RWPE1 (cell line): ENCODE measurements at regions not wholly inside any gene's neighbourhood (a gene's known extent, or its start where the extent isn't known, plus 50 kb on each side); places are given as distances from the start of the nearest gene placed in this dataset.

Experiments used
- CTCF ChIA-PET: fragments of 350-600 bp; sonication (Branson Sonifier 250); formaldehyde crosslinking; extraction: SDS; loops from one replicate; lab custom pipeline; 2021; lab: Yijun Ruan, JAX
- POLR2A ChIA-PET: fragments of 400-600 bp; formaldehyde crosslinking; extraction: SDS; loops from one replicate; lab custom pipeline; 2020; ENCODE audit warnings: antibody characterized with exemption; ENCODE audit not compliant: low non-redundant PET; lab: Yijun Ruan, JAX
- DNase-seq: peaks from one replicate; pipeline ENCODE4 v3.0.0; 2012; ENCODE audit warnings: low spot score
- H3K27ac ChIP-seq: fragments of 450-650 bp; 2 replicates; pipeline ENCODE4 v1.5.1; 2017
- CTCF ChIP-seq: fragments of 450-650 bp; conservative IDR thresholded peaks from 2 replicates; pipeline ENCODE4 v1.5.1; 2017; ENCODE audit warnings: low read depth, mild to moderate bottlenecking

DNA sequence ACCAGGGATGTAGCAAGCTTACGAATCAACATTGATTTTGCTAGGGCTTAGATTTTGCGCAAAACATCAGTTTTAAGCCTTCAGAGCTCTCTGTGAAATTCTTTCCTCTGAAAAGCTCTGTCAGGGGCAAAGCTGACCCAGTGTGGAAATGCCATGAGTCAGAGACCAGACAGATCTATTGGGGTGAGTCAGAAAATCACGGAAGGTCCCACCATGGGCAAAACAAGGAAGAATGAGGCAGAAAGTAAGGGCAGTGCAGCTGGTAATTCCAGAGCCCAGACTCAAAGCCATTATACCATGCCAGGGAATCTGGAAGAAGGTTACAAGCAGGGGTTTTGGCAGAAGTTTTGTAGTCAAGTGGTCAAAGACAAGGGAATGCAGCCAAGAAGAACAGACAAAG, 256.6 kb upstream of the CTAGE1 start:
- H3K27ac ChIP-seq: no peak overlapping the region
- CTCF ChIA-PET: no interaction called here
- peak; percentile 68 for DNase-seq
- POLR2A ChIA-PET: no interaction called here
- TF ChIP-seq CTCF: no peak

DNA sequence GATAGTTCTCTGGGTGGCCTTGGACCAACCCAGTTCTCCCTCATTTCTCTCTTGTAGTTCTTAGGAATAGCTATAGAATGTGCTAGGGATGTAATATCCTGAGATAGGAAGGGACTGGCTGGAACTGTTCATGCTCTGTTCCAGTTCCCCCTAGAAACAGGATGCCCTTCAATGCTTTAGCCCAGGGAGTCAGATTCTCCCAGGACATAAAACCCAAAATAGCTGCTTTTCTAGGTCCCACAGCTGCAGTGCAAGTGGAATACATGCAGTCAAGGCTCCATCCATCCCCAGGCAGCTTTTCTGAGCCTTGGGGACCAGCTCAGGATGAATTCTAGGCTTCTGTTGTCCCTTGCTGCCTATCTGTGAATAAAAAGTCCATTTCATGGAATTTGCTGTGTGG, 257.3 kb upstream of the CTAGE1 start:
- no peak for DNase-seq
- no peak for TF ChIP-seq CTCF
- no peak overlapping the region for H3K27ac ChIP-seq
- POLR2A ChIA-PET: no interaction called here
- CTCF ChIA-PET: no interaction called here

DNA sequence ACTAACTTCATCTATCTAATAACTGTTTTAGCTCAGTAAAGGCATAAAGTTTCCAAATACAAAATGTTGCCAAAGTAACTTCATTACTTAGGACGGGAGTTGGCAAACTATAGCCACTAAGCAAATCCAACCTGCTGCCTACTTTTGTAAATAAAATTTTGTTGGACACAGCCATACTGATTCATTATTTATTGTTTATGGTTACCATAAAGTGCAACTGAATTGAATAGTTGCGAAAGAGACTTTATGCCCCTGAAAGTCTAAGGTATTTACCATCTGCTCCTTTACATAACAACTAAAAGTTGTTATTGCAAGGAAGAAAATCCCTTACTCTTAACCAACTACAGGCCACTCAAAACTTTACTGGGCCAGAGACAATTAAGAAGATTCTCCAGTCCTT, 256.7 kb upstream of the RBBP8 start:
- CTCF ChIA-PET: no interaction called here
- no peak overlapping the region for H3K27ac ChIP-seq
- TF ChIP-seq CTCF: no peak
- POLR2A ChIA-PET: no interaction called here
- DNase-seq: no peak

- ChIA-PET CTCF (interaction anchor here (0.6 kb wide), 1 partner anchor 293 kb away, joined by 4 read pairs; no protein-coding TSS in a partner anchor), POLR2A (no interaction called here)
- no peak for DNase-seq
- TF ChIP-seq CTCF: no peak
- H3K27ac ChIP-seq: no peak overlapping the region
Observed at GRCh38 chr18:22678486-22678885, 254.6 kb upstream of the RBBP8 start.

DNA sequence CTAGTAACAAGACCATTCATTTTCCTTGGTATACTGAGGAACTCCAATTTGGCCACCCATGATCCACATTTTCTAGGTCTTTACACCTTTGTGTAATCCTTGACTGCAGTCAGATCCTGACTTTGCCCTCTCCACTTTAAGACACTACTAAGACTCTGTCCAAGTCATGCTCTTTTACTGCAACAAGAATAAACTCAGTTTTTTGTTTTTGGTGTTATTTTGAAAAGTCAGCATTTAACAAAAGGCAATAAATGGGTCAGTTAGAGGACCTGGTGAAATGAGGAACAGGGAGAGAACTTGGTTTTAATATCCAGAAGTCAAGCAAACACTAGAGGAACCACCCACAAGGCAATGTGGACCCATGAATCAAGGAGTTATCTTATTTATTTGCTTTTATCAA, 252.2 kb upstream of the RBBP8 start:
- DNase-seq: no peak
- TF ChIP-seq CTCF: no peak
- CTCF ChIA-PET: no interaction called here
- POLR2A ChIA-PET: no interaction called here
- no peak overlapping the region for H3K27ac ChIP-seq

GRCh38 chr18:22681908-22682307, 251.2 kb upstream of the RBBP8 start:
- CTCF ChIA-PET: no interaction called here
- POLR2A ChIA-PET: no interaction called here

More at GRCh38 chr18:22681908-22682307, 251.2 kb upstream of the RBBP8 start:
- TF ChIP-seq CTCF: no peak
- no peak overlapping the region for H3K27ac ChIP-seq
- DNase-seq: no peak
